ENCODE measurements at regions not wholly inside any gene's neighbourhood (a gene's known extent, or its start where the extent isn't known, plus 50 kb on each side); places are given as distances from the start of the nearest gene placed in this dataset.

GRCh38 chr7:25580141-25580540, 351.9 kb upstream of the NPVF start:
- H3K27me3 ChIP-seq (ENCODE audit: control insufficient read depth, insufficient read depth, low read length), result peaks cover 3% of the 10 kb centered on the region
- no peak overlapping the region for H3K4me3 ChIP-seq (ENCODE audit: low read depth, low read length)
- no peaks in the 10 kb centered on the region for H3K9me3 ChIP-seq (ENCODE audit: control insufficient read depth, insufficient read depth, low read length)
- no peak for DNase-seq (ENCODE audit: low read depth, low spot score)
- CTCF ChIA-PET, result interaction anchor here (1.1 to 3.4 kb wide), 2 partner anchors 15 to 320 kb away, joined by 3 to 12 read pairs; no protein-coding TSS in a partner anchor
- no peak for TF ChIP-seq CTCF (IDR thresholded peaks at IDR 0.05; ENCODE audit: low read depth, low read length)
- POLR2A ChIA-PET, result no interaction called here
- no peak overlapping the region for H3K27ac ChIP-seq (ENCODE audit: low read depth, low read length)

GRCh38 chr7:25583621-25584020, 355.3 kb upstream of the NPVF start:
- H3K27ac ChIP-seq (ENCODE audit: low read depth, low read length), result no peak overlapping the region
- H3K9me3 ChIP-seq (ENCODE audit: control insufficient read depth, insufficient read depth, low read length), result no peaks in the 10 kb centered on the region
- peaks cover 3% of the 10 kb centered on the region for H3K27me3 ChIP-seq (ENCODE audit: control insufficient read depth, insufficient read depth, low read length)
- no peak for DNase-seq (ENCODE audit: low read depth, low spot score)
- no peak overlapping the region for H3K4me3 ChIP-seq (ENCODE audit: low read depth, low read length)
- ChIA-PET CTCF (interaction anchor here (8.0 kb wide), 1 partner anchor 17 kb away, joined by 49 read pairs; no protein-coding TSS in a partner anchor), POLR2A (no interaction called here)
- TF ChIP-seq CTCF (IDR thresholded peaks at IDR 0.05; ENCODE audit: low read depth, low read length), result no peak

- no peak for DNase-seq (ENCODE audit: low read depth, low spot score)
- CTCF ChIA-PET, result interaction anchor here (8.0 kb wide), 1 partner anchor 18 kb away, joined by 49 read pairs; no protein-coding TSS in a partner anchor
- Histone ChIP-seq H3K27ac (ENCODE audit: low read depth, low read length) (no peak overlapping the region), H3K4me3 (ENCODE audit: low read depth, low read length) (no peak overlapping the region), H3K9me3 (ENCODE audit: control insufficient read depth, insufficient read depth, low read length) (no peaks in the 10 kb centered on the region), H3K27me3 (ENCODE audit: control insufficient read depth, insufficient read depth, low read length) (peaks cover 3% of the 10 kb centered on the region)
- POLR2A ChIA-PET, result no interaction called here
- no peak for TF ChIP-seq CTCF (IDR thresholded peaks at IDR 0.05; ENCODE audit: low read depth, low read length)
These were observed 356.0 kb upstream of the NPVF start for GRCh38 chr7:25584112-25584938.

GRCh38 chr7:25586513-25586912, 358.2 kb upstream of the NPVF start:
- POLR2A ChIA-PET, result no interaction called here
- no peak for TF ChIP-seq CTCF (IDR thresholded peaks at IDR 0.05; ENCODE audit: low read depth, low read length)
- H3K4me3 ChIP-seq (ENCODE audit: low read depth, low read length), result no peak overlapping the region
- H3K27me3 ChIP-seq (ENCODE audit: control insufficient read depth, insufficient read depth, low read length), result peaks cover 3% of the 10 kb centered on the region
- DNase-seq (ENCODE audit: low read depth, low spot score), result no peak
- no peak overlapping the region for H3K27ac ChIP-seq (ENCODE audit: low read depth, low read length)
- no peaks in the 10 kb centered on the region for H3K9me3 ChIP-seq (ENCODE audit: control insufficient read depth, insufficient read depth, low read length)
- CTCF ChIA-PET, result interaction anchor here (0.8 to 8.0 kb wide), 3 partner anchors 20 to 327 kb away, joined by 3 to 49 read pairs (median 3); no protein-coding TSS in a partner anchor

- ChIA-PET CTCF (interaction anchor here (0.8 to 0.9 kb wide), 2 partner anchors 23 to 29 kb away, joined by 3 to 4 read pairs; no protein-coding TSS in a partner anchor), POLR2A (no interaction called here)
- TF ChIP-seq CTCF (IDR thresholded peaks at IDR 0.05; ENCODE audit: low read depth, low read length), result no peak
- no peak for DNase-seq (ENCODE audit: low read depth, low spot score)
- H3K4me3 ChIP-seq (ENCODE audit: low read depth, low read length), result no peak overlapping the region
- no peaks in the 10 kb centered on the region for H3K9me3 ChIP-seq (ENCODE audit: control insufficient read depth, insufficient read depth, low read length)
- no peaks in the 10 kb centered on the region for H3K27me3 ChIP-seq (ENCODE audit: control insufficient read depth, insufficient read depth, low read length)
- no peak overlapping the region for H3K27ac ChIP-seq (ENCODE audit: low read depth, low read length)
These were observed 365.8 kb upstream of the NPVF start for GRCh38 chr7:25594122-25594521.

Data from AG04450 (cell line).